ENCODE measurements at regions not wholly inside any gene's neighbourhood (a gene's known extent, or its start where the extent isn't known, plus 50 kb on each side); places are given as distances from the start of the nearest gene placed in this dataset.
A peak's percentile ranks its signal among the peaks of the same experiment; 100 is the strongest.
"Not testable (repeated sequence)": the region's sequence is repeated elsewhere in the genome, so short reads cannot be mapped to it uniquely, and the experiment has no call there.

DNA sequence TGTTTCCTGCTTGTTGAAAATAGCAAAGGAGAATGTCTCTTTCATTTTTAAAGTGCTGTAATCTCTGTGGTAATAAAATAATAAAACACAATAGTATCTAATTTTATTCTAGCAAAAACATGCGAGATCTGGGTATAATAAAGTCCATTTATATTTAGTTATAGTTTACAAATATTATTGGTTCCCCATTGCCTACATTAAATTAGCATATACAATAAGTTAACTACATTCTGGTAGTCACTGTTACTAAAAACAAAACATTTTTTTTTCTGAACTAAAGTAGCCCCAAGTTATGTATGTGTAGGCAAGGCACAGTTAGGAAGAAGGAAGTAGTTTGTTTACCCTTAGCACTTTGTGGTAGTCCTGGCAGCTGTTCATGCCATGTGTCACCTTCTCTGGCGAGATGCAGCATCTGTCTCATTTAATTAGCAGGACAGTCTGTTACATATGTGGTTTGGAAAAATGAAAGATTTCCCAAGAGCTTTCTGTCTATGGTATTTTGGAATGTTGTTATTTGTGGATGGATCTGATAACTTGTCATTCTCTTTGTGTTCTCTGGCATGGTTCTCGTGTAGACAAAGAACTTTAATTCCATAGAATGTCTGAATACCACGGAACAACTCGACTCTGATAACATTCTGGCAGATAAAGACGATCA, 231.3 kb upstream of the PITX2 start:
- Histone ChIP-seq H3K27ac (ENCODE audit: low read depth, low read length) (peak overlapping the region; percentile 32), H3K36me3 (ENCODE audit: insufficient read depth, low read length) (no peaks in the 10 kb centered on the region)

GRCh38 chr4:110860125-110860524, 237.2 kb upstream of the PITX2 start:
- Histone ChIP-seq H3K4me1 (ENCODE audit: control insufficient read depth, insufficient read depth, low read length, unreplicated experiment) (no peaks in the 10 kb centered on the region), H3K27ac (ENCODE audit: low read depth, low read length) (no peak overlapping the region), H3K27me3 (ENCODE audit: insufficient read depth, low read length) (no peaks in the 10 kb centered on the region), H3K36me3 (ENCODE audit: insufficient read depth, low read length) (no peaks in the 10 kb centered on the region), H2AFZ (ENCODE audit: low read length, unreplicated experiment) (no peak overlapping the region), H3K79me2 (ENCODE audit: control insufficient read depth, insufficient read depth, low read length, unreplicated experiment) (no peaks in the 10 kb centered on the region), H3K4me3 (ENCODE audit: low read depth, low read length) (no peak overlapping the region)

More for the DNA sequence above, 231.3 kb upstream of the PITX2 start:
- peaks cover 16% of the 10 kb centered on the region for H3K27me3 ChIP-seq (ENCODE audit: insufficient read depth, low read length)
- H2AFZ ChIP-seq (ENCODE audit: low read length, unreplicated experiment) = peak overlapping the region; percentile 4
- H3K79me2 ChIP-seq (ENCODE audit: control insufficient read depth, insufficient read depth, low read length, unreplicated experiment) = no peaks in the 10 kb centered on the region
- H3K4me1 ChIP-seq (ENCODE audit: control insufficient read depth, insufficient read depth, low read length, unreplicated experiment) = peaks cover 4% of the 10 kb centered on the region
- peak overlapping the region; percentile 16; the same call in 1 of the 2 replicates for H3K4me3 ChIP-seq (ENCODE audit: low read depth, low read length)

- Histone ChIP-seq H2AFZ (ENCODE audit: low read length, unreplicated experiment) (no peak overlapping the region), H3K27me3 (ENCODE audit: insufficient read depth, low read length) (no peaks in the 10 kb centered on the region), H3K4me3 (ENCODE audit: low read depth, low read length) (no peak overlapping the region), H3K79me2 (ENCODE audit: control insufficient read depth, insufficient read depth, low read length, unreplicated experiment) (no peaks in the 10 kb centered on the region), H3K4me1 (ENCODE audit: control insufficient read depth, insufficient read depth, low read length, unreplicated experiment) (peaks cover 2% of the 10 kb centered on the region), H3K27ac (ENCODE audit: low read depth, low read length) (no peak overlapping the region), H3K36me3 (ENCODE audit: insufficient read depth, low read length) (no peaks in the 10 kb centered on the region)
Observed at GRCh38 chr4:110860901-110861300, 238.0 kb upstream of the PITX2 start.

DNA sequence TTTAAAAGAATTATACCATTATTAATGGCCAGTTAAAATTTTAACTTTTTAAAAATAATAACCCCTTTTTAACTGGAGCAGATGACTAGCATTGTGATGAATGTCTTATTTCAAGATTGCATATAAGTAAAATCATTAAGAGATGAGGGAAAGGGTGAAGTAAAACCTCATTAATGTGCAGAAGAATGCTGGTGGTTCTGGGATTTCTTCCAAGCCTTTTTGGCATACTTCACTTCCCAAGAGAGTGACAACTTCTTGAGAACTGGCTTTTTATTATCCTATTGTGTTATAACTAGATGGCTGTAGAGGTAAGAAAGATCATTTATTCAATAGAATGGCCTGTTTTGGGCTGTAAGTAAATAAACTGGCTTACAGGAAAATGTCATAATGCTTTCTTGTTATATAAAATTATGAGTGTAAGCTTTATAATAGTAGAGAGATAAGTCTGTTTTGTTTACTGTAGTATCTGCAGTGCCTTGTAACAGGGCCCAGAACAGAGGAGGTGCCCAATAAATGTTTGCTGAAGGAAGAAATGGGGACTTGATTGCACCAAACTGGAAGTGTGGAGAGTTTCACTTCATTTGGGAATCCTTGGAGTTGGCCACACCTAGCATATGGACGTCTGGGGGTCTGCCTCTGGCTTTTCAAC, 242.9 kb upstream of the PITX2 start:
- Histone ChIP-seq H3K4me3 (ENCODE audit: low read depth, low read length) (no peak overlapping the region), H2AFZ (ENCODE audit: low read length, unreplicated experiment) (no peak overlapping the region), H3K79me2 (ENCODE audit: control insufficient read depth, insufficient read depth, low read length, unreplicated experiment) (no peaks in the 10 kb centered on the region), H3K36me3 (ENCODE audit: insufficient read depth, low read length) (no peaks in the 10 kb centered on the region), H3K4me1 (ENCODE audit: control insufficient read depth, insufficient read depth, low read length, unreplicated experiment) (peaks cover 26% of the 10 kb centered on the region), H3K27me3 (ENCODE audit: insufficient read depth, low read length) (no peaks in the 10 kb centered on the region), H3K27ac (ENCODE audit: low read depth, low read length) (no peak overlapping the region)

GRCh38 chr4:110867251-110867960, 244.5 kb upstream of the PITX2 start:
- Histone ChIP-seq H3K4me3 (ENCODE audit: low read depth, low read length) (no peak overlapping the region), H3K27ac (ENCODE audit: low read depth, low read length) (no peak overlapping the region), H3K4me1 (ENCODE audit: control insufficient read depth, insufficient read depth, low read length, unreplicated experiment) (peaks cover 26% of the 10 kb centered on the region), H3K36me3 (ENCODE audit: insufficient read depth, low read length) (no peaks in the 10 kb centered on the region), H3K27me3 (ENCODE audit: insufficient read depth, low read length) (no peaks in the 10 kb centered on the region), H3K79me2 (ENCODE audit: control insufficient read depth, insufficient read depth, low read length, unreplicated experiment) (no peaks in the 10 kb centered on the region), H2AFZ (ENCODE audit: low read length, unreplicated experiment) (no peak overlapping the region)

- no peaks in the 10 kb centered on the region for H3K36me3 ChIP-seq (ENCODE audit: insufficient read depth, low read length)
Observed at GRCh38 chr4:110867981-110868720, 245.3 kb upstream of the PITX2 start.

GRCh38 chr4:110869114-110869513, 246.2 kb upstream of the PITX2 start:
- Histone ChIP-seq H3K79me2 (ENCODE audit: control insufficient read depth, insufficient read depth, low read length, unreplicated experiment) (no peaks in the 10 kb centered on the region), H2AFZ (ENCODE audit: low read length, unreplicated experiment) (peak overlapping the region; percentile 62), H3K27ac (ENCODE audit: low read depth, low read length) (peak overlapping the region; percentile 64), H3K36me3 (ENCODE audit: insufficient read depth, low read length) (no peaks in the 10 kb centered on the region), H3K4me3 (ENCODE audit: low read depth, low read length) (peak overlapping the region; percentile 12), H3K4me1 (ENCODE audit: control insufficient read depth, insufficient read depth, low read length, unreplicated experiment) (peaks cover 26% of the 10 kb centered on the region), H3K27me3 (ENCODE audit: insufficient read depth, low read length) (no peaks in the 10 kb centered on the region)

More at GRCh38 chr4:110867981-110868720, 245.3 kb upstream of the PITX2 start:
- H3K4me3 ChIP-seq (ENCODE audit: low read depth, low read length) = no peak overlapping the region
- H3K4me1 ChIP-seq (ENCODE audit: control insufficient read depth, insufficient read depth, low read length, unreplicated experiment) = peaks cover 26% of the 10 kb centered on the region
- no peak overlapping the region for H3K27ac ChIP-seq (ENCODE audit: low read depth, low read length)
- H2AFZ ChIP-seq (ENCODE audit: low read length, unreplicated experiment) = no peak overlapping the region
- H3K27me3 ChIP-seq (ENCODE audit: insufficient read depth, low read length) = no peaks in the 10 kb centered on the region
- H3K79me2 ChIP-seq (ENCODE audit: control insufficient read depth, insufficient read depth, low read length, unreplicated experiment) = no peaks in the 10 kb centered on the region

DNA sequence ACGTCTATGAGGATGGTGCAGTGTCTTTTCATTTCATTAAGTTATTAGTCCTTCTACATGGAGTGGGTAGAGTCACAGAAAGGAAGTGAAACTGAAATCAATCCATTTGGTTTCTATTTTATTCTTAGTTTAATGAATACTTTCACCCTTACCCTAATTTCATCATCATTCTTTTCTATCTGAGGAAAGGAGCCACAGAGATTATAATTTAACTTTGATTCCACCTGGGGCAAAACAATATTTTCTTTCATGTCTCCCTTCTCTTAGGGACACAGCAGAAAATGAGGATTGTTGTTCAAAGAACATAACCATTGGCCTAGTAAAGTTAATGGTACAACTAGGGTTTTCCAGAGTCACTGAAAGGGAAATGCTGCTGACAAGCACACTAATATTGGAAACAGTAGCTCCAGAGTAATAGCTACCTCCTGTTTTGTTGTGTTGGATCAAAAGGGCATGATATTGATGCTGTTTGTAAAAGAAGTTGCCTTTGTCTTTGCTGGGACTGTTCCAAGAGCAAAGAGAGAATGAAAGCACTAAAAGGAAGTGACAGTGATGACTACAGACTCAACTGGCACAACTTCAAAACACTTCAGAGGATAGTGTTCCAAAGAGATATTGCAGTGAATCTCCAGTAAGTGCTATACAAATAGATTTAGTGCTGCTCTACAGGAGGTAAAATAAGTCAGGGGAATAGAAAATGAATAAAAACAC, 247.1 kb upstream of the PITX2 start:
- H3K36me3 ChIP-seq (ENCODE audit: insufficient read depth, low read length) = no peaks in the 10 kb centered on the region
- no peaks in the 10 kb centered on the region for H3K79me2 ChIP-seq (ENCODE audit: control insufficient read depth, insufficient read depth, low read length, unreplicated experiment)
- H3K27ac ChIP-seq (ENCODE audit: low read depth, low read length) = peak overlapping the region; percentile 64
- peaks cover 26% of the 10 kb centered on the region for H3K4me1 ChIP-seq (ENCODE audit: control insufficient read depth, insufficient read depth, low read length, unreplicated experiment)
- peak overlapping the region; percentile 12; the same call in 1 of the 2 replicates for H3K4me3 ChIP-seq (ENCODE audit: low read depth, low read length)
- H2AFZ ChIP-seq (ENCODE audit: low read length, unreplicated experiment) = peak overlapping the region; percentile 62
- H3K27me3 ChIP-seq (ENCODE audit: insufficient read depth, low read length) = no peaks in the 10 kb centered on the region

DNA sequence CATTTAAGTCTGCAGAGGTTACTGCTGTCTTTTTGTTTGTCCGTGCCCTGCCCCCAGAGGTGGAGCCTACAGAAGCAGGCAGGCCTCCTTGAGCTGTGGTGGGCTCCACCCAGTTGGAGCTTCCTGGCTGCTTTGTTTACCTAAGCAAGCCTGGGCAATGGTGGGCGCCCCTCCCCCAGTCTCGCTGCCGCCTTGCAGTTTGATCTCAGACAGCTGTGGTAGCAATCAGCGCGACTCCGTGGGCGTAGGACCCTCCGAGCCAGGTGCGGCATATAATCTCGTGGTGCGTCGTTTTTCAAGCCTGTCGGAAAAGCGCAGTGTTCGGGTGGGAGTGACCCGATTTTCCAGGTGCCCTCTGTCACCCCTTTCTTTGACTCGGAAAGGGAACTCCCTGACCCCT, 253.3 kb upstream of the PITX2 start:
- not testable (repeated sequence) for H3K4me3 ChIP-seq (ENCODE audit: low read depth, low read length); H3K36me3 ChIP-seq (ENCODE audit: insufficient read depth, low read length); H2AFZ ChIP-seq (ENCODE audit: low read length, unreplicated experiment); H3K4me1 ChIP-seq (ENCODE audit: control insufficient read depth, insufficient read depth, low read length, unreplicated experiment); H3K79me2 ChIP-seq (ENCODE audit: control insufficient read depth, insufficient read depth, low read length, unreplicated experiment); H3K27me3 ChIP-seq (ENCODE audit: insufficient read depth, low read length); H3K27ac ChIP-seq (ENCODE audit: low read depth, low read length)

DNA sequence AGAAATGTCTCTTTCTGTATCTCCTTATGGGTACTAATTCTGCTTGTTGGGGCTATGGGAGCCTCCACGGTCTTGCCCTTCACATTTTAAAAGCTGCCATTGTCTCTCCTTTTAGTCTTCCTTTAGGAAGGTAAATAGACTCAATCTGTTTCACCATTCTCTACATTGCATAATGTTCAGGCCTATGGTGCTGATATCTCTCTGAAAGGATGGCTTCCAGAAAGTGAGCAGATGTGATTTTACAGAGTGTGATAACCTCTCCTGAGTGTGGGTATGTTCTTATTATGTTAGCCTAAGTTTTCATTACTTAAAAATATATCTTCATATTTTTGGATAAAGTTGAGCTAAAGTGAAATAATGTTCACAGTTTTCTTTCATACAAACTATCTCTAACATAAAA, 254.0 kb upstream of the PITX2 start:
- no peaks in the 10 kb centered on the region for H3K79me2 ChIP-seq (ENCODE audit: control insufficient read depth, insufficient read depth, low read length, unreplicated experiment)
- H3K4me1 ChIP-seq (ENCODE audit: control insufficient read depth, insufficient read depth, low read length, unreplicated experiment) = no peaks in the 10 kb centered on the region
- H3K27ac ChIP-seq (ENCODE audit: low read depth, low read length) = no peak overlapping the region
- no peak overlapping the region for H2AFZ ChIP-seq (ENCODE audit: low read length, unreplicated experiment)
- no peak overlapping the region for H3K4me3 ChIP-seq (ENCODE audit: low read depth, low read length)
- H3K27me3 ChIP-seq (ENCODE audit: insufficient read depth, low read length) = peaks cover 5% of the 10 kb centered on the region; the same call in 1 of the 2 replicates
- no peaks in the 10 kb centered on the region for H3K36me3 ChIP-seq (ENCODE audit: insufficient read depth, low read length)
